HL-60 (cell line): ENCODE measurements at regions not wholly inside any gene's neighbourhood (a gene's known extent, or its start where the extent isn't known, plus 50 kb on each side); places are given as distances from the start of the nearest gene placed in this dataset.

Source experiments
- DNase-seq, 2 experiments: peaks; one replicate each; pipeline ENCODE4 v3.0.0-alpha.2; 2010 to 2020; ENCODE audit warnings: low read depth in 1 of 2, low spot score in 1 of 2
- H3K27ac ChIP-seq: fragments of 250-450 bp; sonication (Bioruptor Pico); replicated peaks from 2 replicates; pipeline ENCODE4 v1.5.1; 2020; ENCODE audit warnings: mild to moderate bottlenecking, moderate library complexity
- H3K27me3 ChIP-seq: fragments of 250-450 bp; sonication (Bioruptor Pico); 2 replicates; pipeline ENCODE4 v1.5.1; 2021; ENCODE audit warnings: mild to moderate bottlenecking, moderate library complexity; ENCODE audit not compliant: insufficient read depth, poor library complexity, severe bottlenecking
- H3K4me3 ChIP-seq: replicated peaks from 2 replicates; pipeline ENCODE4 v1.5.1; 2011; ENCODE audit warnings: mild to moderate bottlenecking, control low read depth, low read length; ENCODE audit not compliant: insufficient read depth
- CTCF ChIP-seq: IDR thresholded peaks from one replicate; pipeline ENCODE4 v1.5.1; 2011; ENCODE audit warnings: low read length, control low read depth, inconsistent platforms; ENCODE audit not compliant: insufficient read depth
- GABPA ChIP-seq: IDR thresholded peaks from 2 replicates; pipeline ENCODE4 v1.6.1; 2012; ENCODE audit warnings: low read depth
- POLR2AphosphoS5 ChIP-seq: IDR thresholded peaks from 2 replicates; pipeline ENCODE4 v1.6.1; 2012; ENCODE audit warnings: low read depth
- REST ChIP-seq: IDR thresholded peaks from 2 replicates; pipeline ENCODE4 v1.6.1; 2012; ENCODE audit warnings: low read depth; ENCODE audit not compliant: insufficient replicate concordance
- SPI1 ChIP-seq: IDR thresholded peaks from 2 replicates; pipeline ENCODE4 v1.6.1; 2012; ENCODE audit warnings: low read depth, mild to moderate bottlenecking, borderline replicate concordance

- DNase-seq = no peak
- TF ChIP-seq POLR2AphosphoS5 (no peak), REST (no peak), GABPA (no peak), CTCF (no peak), SPI1 (no peak)
- no peaks in the 10 kb centered on the region for H3K27me3 ChIP-seq
- H3K4me3 ChIP-seq = no peak overlapping the region
- H3K27ac ChIP-seq = no peak overlapping the region
These were observed 149.3 kb upstream of the NSMCE3 start for GRCh38 chr15:29418931-29419330.

- no peak overlapping the region for H3K27ac ChIP-seq
- no peak for DNase-seq
- H3K27me3 ChIP-seq = no peaks in the 10 kb centered on the region
- no peak for TF ChIP-seq REST
- no peak for TF ChIP-seq GABPA
- TF ChIP-seq CTCF = no peak
- no peak for TF ChIP-seq SPI1
- TF ChIP-seq POLR2AphosphoS5 = no peak
- no peak overlapping the region for H3K4me3 ChIP-seq
These were observed 148.6 kb upstream of the NSMCE3 start for GRCh38 chr15:29418178-29418577.

GRCh38 chr15:29411299-29411698 is 141.7 kb upstream of the NSMCE3 start:
- TF ChIP-seq GABPA = no peak
- TF ChIP-seq CTCF = no peak
- TF ChIP-seq SPI1 = no peak
- no peak for TF ChIP-seq POLR2AphosphoS5
- H3K27ac ChIP-seq = no peak overlapping the region

GRCh38 chr15:29410338-29410737 is 140.7 kb upstream of the NSMCE3 start:
- TF ChIP-seq SPI1 (no peak), POLR2AphosphoS5 (no peak)
- Histone ChIP-seq H3K27ac (no peak overlapping the region), H3K4me3 (no peak overlapping the region), H3K27me3 (no peaks in the 10 kb centered on the region)
- DNase-seq = no peak

More at GRCh38 chr15:29411299-29411698, 141.7 kb upstream of the NSMCE3 start:
- Histone ChIP-seq H3K4me3 (no peak overlapping the region), H3K27me3 (no peaks in the 10 kb centered on the region)
- DNase-seq = no peak
